Stimulated activated CD8-positive, alpha-beta memory T cell treated with anti-CD3 and anti-CD28 coated beads, Interleukin-2, amount 100 ng/mL, for 1 hour (primary cell): ENCODE measurements at regions not wholly inside any gene's neighbourhood (a gene's known extent, or its start where the extent isn't known, plus 50 kb on each side); places are given as distances from the start of the nearest gene placed in this dataset.

Experiments
- DNase-seq, 2 donors: peaks; one replicate each; pipeline ENCODE4 v3.0.0-alpha.2; 2020; ENCODE audit warnings: low read depth in 2 of 2

GRCh38 chr3:9301091-9301490 is 51.6 kb upstream of the SRGAP3 start:
- no peak for DNase-seq

DNA sequence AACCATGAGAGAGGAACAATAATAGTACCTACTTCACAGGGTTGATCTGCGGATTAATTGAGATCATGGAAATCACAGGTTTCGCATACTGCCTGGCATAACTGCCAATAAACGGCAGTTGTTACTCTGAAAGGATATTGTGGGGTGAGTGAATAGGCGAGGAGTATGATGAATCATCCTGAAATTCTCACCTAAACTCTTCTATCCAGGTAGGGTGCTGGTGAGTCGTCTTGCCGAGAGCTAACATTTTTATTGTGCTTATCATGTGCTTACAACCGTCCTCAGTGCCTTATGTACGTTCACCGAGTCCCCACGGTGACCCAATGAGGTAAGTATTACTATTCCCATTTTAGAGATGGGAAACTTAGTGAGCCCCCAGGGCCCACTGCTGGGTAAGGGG is 52.4 kb upstream of the SRGAP3 start:
- no peak for DNase-seq

DNA sequence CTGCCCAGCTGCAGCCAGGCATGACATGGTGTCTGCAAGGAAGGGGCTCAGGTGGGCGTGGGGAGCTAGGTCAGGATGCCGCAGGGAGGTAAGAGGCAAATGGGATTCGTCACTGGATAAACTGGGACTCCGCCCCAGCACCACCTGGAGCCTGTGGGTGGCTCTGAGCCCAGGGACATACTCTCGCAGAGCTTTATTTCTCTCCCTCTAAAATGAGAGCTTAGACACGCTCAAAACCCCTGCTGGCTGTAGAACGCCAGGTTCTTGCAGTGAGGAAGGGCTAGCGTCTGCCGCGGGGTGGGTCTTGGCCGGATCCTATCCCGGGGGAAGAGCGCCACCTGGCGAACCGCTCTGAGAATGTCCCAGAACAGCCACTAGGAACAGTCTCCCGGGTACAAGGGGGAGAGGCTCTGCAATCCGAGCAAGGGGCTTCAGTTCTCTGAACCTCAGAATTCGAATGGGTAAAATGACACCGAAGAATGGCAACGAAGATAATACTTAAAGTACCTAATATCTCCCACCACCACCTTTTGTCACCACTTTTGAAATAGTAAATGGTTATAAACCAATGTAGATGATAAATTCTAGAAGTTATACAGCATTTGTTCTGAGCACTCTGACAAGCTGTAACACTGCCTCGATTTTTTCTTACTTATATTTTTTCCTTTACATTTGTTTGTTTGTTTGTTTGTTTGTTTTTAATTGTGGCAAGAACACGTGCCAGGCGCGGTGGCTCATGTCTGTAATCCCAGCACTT is 53.2 kb upstream of the SRGAP3 start:
- peak; percentile 55 to 57 for DNase-seq

DNA sequence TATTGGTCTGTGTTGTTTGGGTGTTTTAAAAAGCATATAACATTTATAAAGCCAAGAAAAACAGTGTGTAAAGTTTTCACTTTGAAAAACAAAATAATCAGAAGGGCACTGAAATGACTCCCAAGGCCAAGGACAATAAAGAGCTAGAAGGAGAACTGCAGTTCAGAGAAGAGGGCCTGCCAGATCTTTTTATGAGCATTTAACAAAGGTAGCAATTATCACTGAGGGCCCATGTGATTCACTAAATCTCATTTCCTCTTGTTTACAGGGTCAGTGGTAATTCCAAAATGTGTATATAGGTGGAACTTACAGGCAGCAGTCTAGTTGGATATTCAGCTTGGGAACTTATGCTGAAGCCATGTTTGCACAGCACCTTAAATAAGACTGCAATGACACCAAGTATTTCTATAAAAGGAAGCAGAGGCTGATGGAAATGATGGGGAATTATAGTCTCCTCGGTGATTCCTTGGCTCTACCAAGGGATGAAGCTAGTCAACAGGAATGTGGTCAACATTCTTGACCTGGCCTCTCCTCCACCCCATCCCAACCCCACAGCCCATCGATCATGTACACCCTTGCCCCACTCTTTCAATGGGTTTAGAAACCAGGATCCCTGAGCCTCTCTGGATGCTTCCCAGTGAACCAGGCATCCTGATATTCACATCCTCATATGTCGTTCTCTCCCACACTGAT is 54.4 kb upstream of the THUMPD3 start:
- DNase-seq = no peak

- no peak for DNase-seq
Observed at GRCh38 chr3:9310043-9310442, 52.8 kb upstream of the THUMPD3 start.

GRCh38 chr3:9311228-9311627 is 51.6 kb upstream of the THUMPD3 start:
- DNase-seq = no peak
